Adipocyte (in vitro differentiated cells): ENCODE measurements at regions not wholly inside any gene's neighbourhood (a gene's known extent, or its start where the extent isn't known, plus 50 kb on each side); places are given as distances from the start of the nearest gene placed in this dataset.

Source experiments
- DNase-seq: peaks from one replicate; pipeline ENCODE4 v3.0.0-alpha.2; 2015; ENCODE audit warnings: low read depth
- H3K27me3 ChIP-seq: replicated peaks from 2 replicates; pipeline ENCODE4 v1.7.0; 2013; ENCODE audit warnings: mild to moderate bottlenecking, low read length, moderate library complexity; ENCODE audit not compliant: control insufficient read depth, insufficient read depth
- H3K36me3 ChIP-seq: 2 replicates; pipeline ENCODE4 v1.7.0; 2013; ENCODE audit warnings: low read length, mild to moderate bottlenecking, moderate library complexity; ENCODE audit not compliant: control insufficient read depth, insufficient read depth, severe bottlenecking
- H3K4me1 ChIP-seq: 2 replicates; pipeline ENCODE4 v1.7.0; 2013; ENCODE audit warnings: mild to moderate bottlenecking, low read length, moderate library complexity; ENCODE audit not compliant: control insufficient read depth, insufficient read depth
- H3K4me3 ChIP-seq: 2 replicates; pipeline ENCODE4 v1.7.0; 2013; ENCODE audit warnings: mild to moderate bottlenecking, low read length, moderate library complexity
- H3K9ac ChIP-seq: 2 replicates; pipeline ENCODE4 v1.7.0; 2013; ENCODE audit warnings: mild to moderate bottlenecking, low read length, moderate library complexity
- H3K9me3 ChIP-seq: 2 replicates; pipeline ENCODE4 v1.7.0; 2013; ENCODE audit warnings: mild to moderate bottlenecking, low read length, moderate library complexity; ENCODE audit not compliant: control insufficient read depth

DNA sequence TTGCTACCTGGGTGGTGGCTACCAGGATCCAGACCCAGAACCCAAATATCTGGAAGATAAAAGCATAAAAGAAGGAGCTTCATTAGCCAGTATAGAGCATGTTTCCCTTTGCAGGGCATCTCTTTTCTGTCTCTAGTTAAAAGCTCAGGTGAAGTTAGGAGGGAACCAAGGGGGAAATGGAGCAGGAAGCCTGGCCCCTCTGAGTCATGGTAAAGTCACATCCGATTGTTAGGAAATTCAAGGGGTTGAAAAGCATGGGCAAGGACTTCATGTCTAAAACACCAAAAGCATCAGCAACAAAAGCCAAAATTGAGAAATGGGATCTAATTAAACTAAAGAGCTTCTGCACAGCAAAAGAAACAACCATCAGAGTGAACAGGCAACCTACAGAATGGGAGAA, 126.9 kb downstream of the RPIA start:
- H3K4me3 ChIP-seq: no peak overlapping the region
- H3K9me3 ChIP-seq: peaks cover 12% of the 10 kb centered on the region
- no peak for DNase-seq
- no peak overlapping the region for H3K9ac ChIP-seq
- no peaks in the 10 kb centered on the region for H3K36me3 ChIP-seq
- H3K27me3 ChIP-seq: no peaks in the 10 kb centered on the region
- H3K4me1 ChIP-seq: no peaks in the 10 kb centered on the region

DNA sequence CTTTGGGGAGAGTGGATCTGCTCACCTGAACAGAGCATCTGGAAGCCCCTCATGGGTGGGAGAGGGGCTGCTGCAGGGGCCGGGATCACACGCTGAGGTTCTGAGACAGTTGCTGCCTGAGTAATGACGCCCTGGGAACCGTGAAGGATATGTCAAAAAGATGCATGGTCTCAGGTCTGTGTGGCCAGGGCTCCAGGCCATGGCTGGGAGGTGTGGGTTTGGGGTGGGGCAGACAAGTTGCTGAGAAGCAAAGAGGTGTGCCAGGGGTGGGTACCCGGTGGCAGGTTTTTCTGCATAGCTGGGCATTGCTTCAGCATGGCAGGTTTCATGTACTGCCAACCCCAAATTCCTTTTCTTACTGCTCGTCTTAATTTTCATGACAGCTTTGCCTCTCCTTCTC, 133.5 kb downstream of the RPIA start:
- H3K27me3 ChIP-seq: no peaks in the 10 kb centered on the region
- no peaks in the 10 kb centered on the region for H3K9me3 ChIP-seq

DNA sequence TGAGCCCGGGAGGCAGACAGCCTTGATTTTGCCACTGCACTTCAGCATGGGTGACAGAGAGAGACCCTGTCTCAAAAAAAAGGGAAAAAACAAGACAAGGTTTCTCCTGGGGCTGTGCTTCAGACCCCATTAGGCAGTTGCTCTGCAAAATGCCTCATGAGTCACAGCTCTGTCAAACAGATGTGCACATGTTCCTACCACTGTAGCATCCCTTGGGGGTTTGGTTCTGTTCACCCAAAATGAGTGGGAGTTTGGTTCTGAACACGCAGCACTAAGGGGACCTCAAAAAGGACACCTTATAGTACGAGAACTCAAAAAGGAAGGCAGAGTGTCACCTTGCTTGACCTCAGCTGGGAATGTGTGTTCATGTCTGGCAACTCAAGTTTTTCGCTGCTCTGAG, 134.9 kb downstream of the RPIA start:
- H3K9me3 ChIP-seq: no peaks in the 10 kb centered on the region
- no peak overlapping the region for H3K9ac ChIP-seq
- H3K4me1 ChIP-seq: no peaks in the 10 kb centered on the region
- no peaks in the 10 kb centered on the region for H3K36me3 ChIP-seq
- H3K4me3 ChIP-seq: no peak overlapping the region
- H3K27me3 ChIP-seq: no peaks in the 10 kb centered on the region
- DNase-seq: no peak

More for the DNA sequence above, 133.5 kb downstream of the RPIA start:
- Histone ChIP-seq H3K4me1 (no peaks in the 10 kb centered on the region), H3K9ac (no peak overlapping the region), H3K36me3 (no peaks in the 10 kb centered on the region), H3K4me3 (no peak overlapping the region)
- DNase-seq: no peak

DNA sequence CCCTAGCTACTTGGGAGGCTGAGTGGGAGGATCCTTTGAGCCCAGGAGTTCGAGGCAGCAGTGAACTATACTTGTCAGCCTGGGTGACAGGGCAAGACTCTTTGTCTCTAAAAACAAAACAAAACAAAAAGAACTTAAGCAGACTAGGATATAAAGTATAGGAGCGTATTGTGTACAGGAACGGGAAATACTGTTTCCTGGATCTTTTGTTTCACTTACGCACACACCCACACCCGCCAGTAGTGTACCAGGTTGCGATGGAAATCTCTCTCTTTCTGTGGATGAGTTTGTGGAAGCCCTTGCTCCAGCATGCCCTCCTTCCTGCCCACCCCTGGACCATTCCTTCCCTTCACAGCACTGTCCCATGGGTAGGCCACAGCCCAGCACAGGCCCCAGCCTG, 136.3 kb downstream of the RPIA start:
- DNase-seq: no peak
- H3K9me3 ChIP-seq: no peaks in the 10 kb centered on the region
- no peak overlapping the region for H3K4me3 ChIP-seq
- H3K36me3 ChIP-seq: no peaks in the 10 kb centered on the region
- no peaks in the 10 kb centered on the region for H3K4me1 ChIP-seq
- H3K9ac ChIP-seq: no peak overlapping the region
- no peaks in the 10 kb centered on the region for H3K27me3 ChIP-seq

DNA sequence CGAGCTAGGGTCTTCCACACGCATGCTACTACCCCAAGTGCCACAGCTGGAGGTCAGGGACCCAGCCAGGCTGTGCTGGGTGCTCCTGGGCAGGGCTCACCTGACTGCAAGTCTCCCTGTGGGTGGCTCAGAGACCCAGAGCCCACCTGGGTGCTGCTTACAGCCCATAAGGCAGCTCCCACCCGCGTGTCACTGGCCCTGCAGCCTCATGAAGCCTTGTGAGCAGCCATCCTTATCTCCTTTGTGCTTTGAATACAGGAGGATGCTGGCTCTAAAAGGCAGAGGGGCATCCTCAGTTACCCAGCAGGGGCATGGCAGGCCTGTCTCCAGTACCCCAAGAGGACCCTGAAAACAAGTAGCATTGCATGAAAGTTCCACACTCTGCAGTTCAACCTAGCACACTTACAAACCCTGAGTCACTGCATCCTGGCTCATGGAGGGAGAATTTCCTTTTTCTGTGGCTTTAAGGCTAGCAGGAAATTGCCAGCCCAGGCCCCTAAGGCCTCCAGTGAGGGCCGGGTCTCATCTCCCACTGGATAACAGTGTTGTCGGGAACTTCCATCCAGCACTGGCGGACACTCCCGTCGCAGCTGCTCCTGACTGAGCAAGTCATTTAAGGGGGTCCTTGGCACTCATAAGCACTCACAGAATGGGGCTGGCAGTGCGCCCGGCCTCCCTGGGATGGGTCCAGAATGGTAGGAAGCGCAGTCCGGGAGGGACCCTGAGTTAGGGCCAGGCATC, 137.1 kb downstream of the RPIA start:
- Histone ChIP-seq H3K36me3 (no peaks in the 10 kb centered on the region), H3K9ac (no peak overlapping the region), H3K4me1 (no peaks in the 10 kb centered on the region), H3K27me3 (no peaks in the 10 kb centered on the region), H3K9me3 (no peaks in the 10 kb centered on the region), H3K4me3 (no peak overlapping the region)
- DNase-seq: no peak

DNA sequence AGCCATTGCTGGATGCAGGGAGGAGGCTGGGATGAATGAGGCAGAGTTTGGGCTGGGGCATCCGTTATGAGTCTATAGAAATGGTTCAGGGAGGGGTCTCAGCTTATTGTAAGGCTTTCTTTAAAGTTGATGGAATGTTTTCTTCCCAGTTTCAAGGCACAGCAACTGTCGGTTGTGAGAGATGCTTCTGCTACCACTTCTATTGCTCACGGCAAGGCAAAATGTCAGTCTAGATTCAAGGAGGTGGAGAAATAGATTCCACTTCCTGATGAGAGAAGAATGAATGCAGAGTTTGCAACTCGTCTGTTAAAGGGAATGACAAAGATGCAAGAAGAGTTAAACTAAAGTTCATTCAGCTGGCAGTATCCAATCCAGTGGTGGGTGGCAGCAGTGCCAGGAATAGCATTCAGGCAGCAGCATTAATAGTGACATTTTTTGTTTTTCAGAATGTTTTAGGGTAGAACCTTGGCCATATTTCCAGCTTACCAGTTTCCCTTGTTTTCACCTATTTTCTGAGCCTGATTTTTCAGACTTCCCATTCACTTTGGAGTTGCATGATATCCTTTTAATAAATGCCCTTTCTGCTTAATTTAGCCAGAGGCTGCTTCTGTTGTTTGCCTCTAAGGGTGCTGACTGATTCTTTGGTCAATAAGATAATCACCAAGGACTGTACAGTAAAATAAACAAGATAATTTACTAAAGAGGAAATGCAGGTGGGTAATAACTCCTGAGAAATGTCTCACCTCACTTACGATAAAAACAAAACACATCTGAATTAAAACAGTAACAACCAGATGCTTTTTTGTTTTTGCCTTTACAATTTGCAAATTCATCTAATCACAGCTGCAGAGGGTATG, 138.4 kb downstream of the RPIA start:
- H3K4me1 ChIP-seq: no peaks in the 10 kb centered on the region
- H3K36me3 ChIP-seq: no peaks in the 10 kb centered on the region
- no peak overlapping the region for H3K4me3 ChIP-seq
- no peak overlapping the region for H3K9ac ChIP-seq
- H3K27me3 ChIP-seq: no peaks in the 10 kb centered on the region
- DNase-seq: no peak
- H3K9me3 ChIP-seq: no peaks in the 10 kb centered on the region

DNA sequence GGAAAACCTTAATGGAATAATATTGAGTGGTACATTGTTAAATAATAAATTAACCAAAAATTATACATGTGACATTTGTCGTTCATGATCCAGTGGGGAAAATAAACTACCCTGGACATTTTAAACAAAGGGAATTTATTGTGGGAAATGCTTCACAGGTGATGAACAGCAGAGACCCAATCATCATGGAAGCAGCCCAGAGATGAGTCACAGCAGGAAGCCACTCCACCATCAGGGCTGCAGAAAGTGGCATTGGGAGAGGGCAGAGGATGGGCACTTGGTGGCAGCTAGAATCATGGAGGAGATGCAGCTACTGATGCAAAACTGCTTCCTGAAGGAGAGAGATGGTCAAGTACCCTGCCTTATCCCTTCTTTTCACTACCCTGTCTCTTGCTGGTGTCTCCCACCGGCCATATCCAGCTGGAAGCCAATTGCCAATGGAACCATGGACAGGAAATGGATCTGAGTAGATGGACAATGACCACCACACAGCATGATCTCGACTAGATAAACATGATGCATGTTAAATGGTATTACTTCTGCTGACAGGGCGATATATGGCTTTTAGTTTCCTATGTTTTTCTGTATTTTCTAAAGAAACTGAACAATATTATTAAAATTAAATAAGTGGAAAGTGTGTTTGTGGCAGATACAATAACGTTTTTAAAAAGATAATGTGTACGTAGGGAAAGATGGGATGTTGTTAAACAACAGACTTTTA, 139.8 kb downstream of the RPIA start:
- Histone ChIP-seq H3K9ac (no peak overlapping the region), H3K27me3 (no peaks in the 10 kb centered on the region), H3K9me3 (no peaks in the 10 kb centered on the region), H3K36me3 (no peaks in the 10 kb centered on the region), H3K4me1 (no peaks in the 10 kb centered on the region), H3K4me3 (no peak overlapping the region)
- DNase-seq: no peak

DNA sequence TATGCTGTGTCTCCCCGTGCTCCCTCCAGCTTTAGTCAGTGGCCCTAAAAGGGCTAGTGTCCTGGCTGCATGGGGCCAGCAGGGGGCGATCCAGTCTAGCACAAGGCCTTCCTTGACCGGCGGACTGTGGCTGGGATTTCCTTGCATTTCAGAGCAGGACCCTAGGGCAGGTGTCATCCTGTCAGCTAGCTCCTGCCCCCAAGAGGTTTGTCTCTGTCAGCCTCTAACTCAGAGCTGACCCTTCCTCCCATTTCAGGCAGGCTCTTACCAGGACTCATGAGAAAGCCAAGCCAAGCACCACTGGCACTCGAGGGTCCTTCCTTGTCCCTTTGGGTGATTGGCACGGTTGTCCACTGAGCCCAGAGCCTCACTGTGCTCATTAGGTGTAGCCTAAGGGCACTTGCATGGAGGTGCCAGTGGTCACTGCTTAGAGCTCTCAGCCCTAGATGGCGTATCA, 140.3 kb downstream of the RPIA start:
- no peaks in the 10 kb centered on the region for H3K9me3 ChIP-seq
- peak; percentile 4 for DNase-seq
- H3K36me3 ChIP-seq: no peaks in the 10 kb centered on the region
- no peak overlapping the region for H3K4me3 ChIP-seq
- H3K4me1 ChIP-seq: no peaks in the 10 kb centered on the region
- no peak overlapping the region for H3K9ac ChIP-seq
- no peaks in the 10 kb centered on the region for H3K27me3 ChIP-seq

DNA sequence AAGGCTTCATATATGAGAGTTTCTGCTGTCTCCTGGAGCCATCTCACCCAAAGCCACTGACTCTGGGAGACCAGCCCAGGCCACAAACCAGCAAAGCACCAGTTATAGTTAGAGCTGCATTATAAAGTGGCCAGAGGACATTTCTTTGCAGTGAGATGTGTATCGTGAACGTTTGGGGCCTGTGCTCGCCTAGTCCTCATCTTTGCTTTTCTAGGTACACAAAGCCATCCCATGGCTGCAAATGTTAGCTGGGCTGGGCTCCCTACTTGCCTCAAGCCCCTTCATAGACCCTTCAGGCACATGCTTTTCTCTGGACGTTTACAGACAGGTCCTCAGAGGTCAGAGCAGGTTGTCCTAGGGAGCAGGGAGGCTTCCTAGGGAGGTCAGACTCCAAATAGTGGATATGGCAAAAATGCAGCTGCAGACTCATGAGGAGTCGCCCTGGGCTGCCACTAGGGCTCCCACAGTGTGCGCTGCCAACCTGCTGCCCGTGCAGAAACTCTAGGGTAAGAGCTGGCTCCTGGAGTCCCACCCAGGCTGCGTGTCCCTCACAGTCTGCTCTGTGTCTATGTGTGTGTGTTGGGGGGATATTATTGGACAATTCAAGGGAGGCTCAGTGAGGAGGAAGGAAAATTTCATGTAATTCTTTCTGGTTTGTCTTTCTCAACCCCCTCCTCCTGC, 141.0 kb downstream of the RPIA start:
- no peak overlapping the region for H3K4me3 ChIP-seq
- no peak overlapping the region for H3K9ac ChIP-seq
- no peaks in the 10 kb centered on the region for H3K36me3 ChIP-seq
- H3K4me1 ChIP-seq: no peaks in the 10 kb centered on the region
- H3K27me3 ChIP-seq: no peaks in the 10 kb centered on the region
- no peaks in the 10 kb centered on the region for H3K9me3 ChIP-seq
- DNase-seq: no peak

DNA sequence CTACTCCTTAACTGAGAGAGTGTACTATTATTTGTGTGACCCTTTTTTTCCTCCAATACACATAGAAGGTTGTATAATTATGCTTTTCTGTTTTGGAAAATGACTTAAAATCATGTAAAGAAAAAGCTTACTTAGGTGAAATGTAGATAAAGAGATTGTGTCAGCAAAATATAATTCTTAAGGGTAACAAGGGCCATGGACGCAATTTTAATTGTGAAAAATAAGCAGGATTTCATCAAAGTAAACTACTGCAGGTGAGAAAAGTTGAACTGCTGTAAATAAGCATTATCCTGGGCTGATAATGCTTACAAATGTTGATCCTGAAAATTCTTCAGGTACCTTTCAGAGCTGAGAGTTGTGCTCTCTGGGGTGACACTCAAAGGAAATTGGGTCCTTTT, 141.5 kb downstream of the RPIA start:
- no peak overlapping the region for H3K9ac ChIP-seq
- DNase-seq: no peak

DNA sequence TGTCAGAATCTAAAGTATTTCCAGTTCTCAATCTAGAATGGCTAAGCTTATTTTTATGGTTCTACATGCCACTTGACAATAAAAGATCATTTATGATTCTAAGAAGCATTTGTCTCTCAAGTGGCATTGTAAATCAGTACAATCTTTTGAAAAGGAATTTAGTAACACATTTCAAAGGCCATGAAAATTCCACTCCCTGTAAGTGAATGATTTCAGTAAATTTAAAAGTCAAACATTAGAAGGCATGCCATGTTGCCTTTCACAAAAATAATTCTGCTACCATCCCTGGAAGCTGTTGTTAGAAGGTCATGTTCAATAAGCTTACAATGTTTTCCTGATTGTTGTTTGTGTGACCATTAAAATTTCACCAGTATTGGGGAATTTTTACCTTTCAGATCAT, 142.9 kb downstream of the RPIA start:
- Histone ChIP-seq H3K4me3 (no peak overlapping the region), H3K4me1 (no peaks in the 10 kb centered on the region), H3K36me3 (no peaks in the 10 kb centered on the region), H3K27me3 (peaks cover 9% of the 10 kb centered on the region), H3K9me3 (no peaks in the 10 kb centered on the region), H3K9ac (no peak overlapping the region)
- no peak for DNase-seq

More for the DNA sequence above, 141.5 kb downstream of the RPIA start:
- Histone ChIP-seq H3K36me3 (no peaks in the 10 kb centered on the region), H3K4me3 (no peak overlapping the region), H3K27me3 (peaks cover under 1% of the 10 kb centered on the region), H3K9me3 (no peaks in the 10 kb centered on the region), H3K4me1 (no peaks in the 10 kb centered on the region)
